ENCODE measurements at regions not wholly inside any gene's neighbourhood (a gene's known extent, or its start where the extent isn't known, plus 50 kb on each side); places are given as distances from the start of the nearest gene placed in this dataset.
"Not testable (repeated sequence)": the region's sequence is repeated elsewhere in the genome, so short reads cannot be mapped to it uniquely, and the experiment has no call there.

GRCh38 chr16:29199626-29200025, 206.9 kb downstream of the NPIPB11 start:
- TF ChIP-seq CTCF, POLR2A, POLR2AphosphoS5 (IDR thresholded peaks at IDR 0.05): not testable (repeated sequence)
